Tongue (tissue), 1 donor: ENCODE measurements at regions not wholly inside any gene's neighbourhood (a gene's known extent, or its start where the extent isn't known, plus 50 kb on each side); places are given as distances from the start of the nearest gene placed in this dataset.

ENCODE experiments used
- DNase-seq: peaks from one replicate; pipeline ENCODE4 v3.0.0-alpha.2; 2015

GRCh38 chr17:14813649-14814370 is 451.3 kb downstream of the PMP22 start:
- DNase-seq, result no peak

- no peak for DNase-seq
Observed at GRCh38 chr17:14808425-14808824, 456.7 kb downstream of the PMP22 start.

GRCh38 chr17:14805348-14805747 is 459.8 kb downstream of the PMP22 start:
- no peak for DNase-seq

GRCh38 chr17:14803826-14804225 is 461.3 kb downstream of the PMP22 start:
- DNase-seq, result peak; percentile 37

GRCh38 chr17:14797801-14798200 is 467.3 kb downstream of the PMP22 start:
- no peak for DNase-seq

- no peak for DNase-seq
Observed at GRCh38 chr17:14797021-14797420, 468.1 kb downstream of the PMP22 start.

GRCh38 chr17:14794961-14795360 is 470.2 kb downstream of the PMP22 start:
- DNase-seq, result no peak

- DNase-seq, result no peak
Observed at GRCh38 chr17:14793237-14793636, 471.9 kb downstream of the PMP22 start.

- DNase-seq, result peak; percentile 83
Observed at GRCh38 chr17:14792746-14793145, 472.4 kb downstream of the PMP22 start.

GRCh38 chr17:14791221-14791620 is 473.9 kb downstream of the PMP22 start:
- no peak for DNase-seq

- no peak for DNase-seq
Observed at GRCh38 chr17:14790521-14790920, 474.6 kb downstream of the PMP22 start.

GRCh38 chr17:14784997-14785696 is 480.0 kb downstream of the PMP22 start:
- no peak for DNase-seq

GRCh38 chr17:14781123-14781522 is 480.2 kb downstream of the HS3ST3B1 start:
- no peak for DNase-seq

- no peak for DNase-seq
Observed at GRCh38 chr17:14780097-14780651, 479.3 kb downstream of the HS3ST3B1 start.

- peak; percentile 67 for DNase-seq
Observed at GRCh38 chr17:14779241-14779640, 478.4 kb downstream of the HS3ST3B1 start.

- no peak for DNase-seq
Observed at GRCh38 chr17:14777291-14777690, 476.4 kb downstream of the HS3ST3B1 start.

- no peak for DNase-seq
Observed at GRCh38 chr17:14776791-14777190, 475.9 kb downstream of the HS3ST3B1 start.

GRCh38 chr17:14775731-14776492 is 475.0 kb downstream of the HS3ST3B1 start:
- DNase-seq, result no peak

- DNase-seq, result no peak
Observed at GRCh38 chr17:14774774-14775173, 473.9 kb downstream of the HS3ST3B1 start.

- no peak for DNase-seq
Observed at GRCh38 chr17:14772776-14773175, 471.9 kb downstream of the HS3ST3B1 start.

GRCh38 chr17:14771543-14771942 is 470.7 kb downstream of the HS3ST3B1 start:
- DNase-seq, result no peak

- DNase-seq, result no peak
Observed at GRCh38 chr17:14768923-14769322, 468.0 kb downstream of the HS3ST3B1 start.
